GM23338 (cell line): ENCODE measurements at regions not wholly inside any gene's neighbourhood (a gene's known extent, or its start where the extent isn't known, plus 50 kb on each side); places are given as distances from the start of the nearest gene placed in this dataset.

Experiments
- ATAC-seq: fragments of 200-7000 bp; cut with Tn5 transposase; 3 replicates; pipeline ENCODE4 v1.9.1; 2020
- DNase-seq: peaks from one replicate; pipeline ENCODE4 v3.0.0-alpha.2; 2015; ENCODE audit warnings: low spot score
- H2AFZ ChIP-seq: fragments of 200-600 bp; sonication (generic); 2 replicates; pipeline ENCODE4 v1.8.0; 2016; ENCODE audit warnings: antibody characterized with exemption, mild to moderate bottlenecking, moderate library complexity
- H3F3A ChIP-seq: fragments of 200-600 bp; sonication (generic); replicated peaks from 2 replicates; pipeline ENCODE4 v1.8.0; 2017; ENCODE audit warnings: antibody characterized with exemption, mixed run types, low read depth
- H3K27ac ChIP-seq: fragments of 200-600 bp; sonication (generic); 2 replicates; pipeline ENCODE4 v1.6.1; 2016; ENCODE audit warnings: low read depth
- H3K27me3 ChIP-seq: fragments of 200-600 bp; sonication (generic); 2 replicates; pipeline ENCODE4 v1.8.0; 2016; ENCODE audit warnings: mild to moderate bottlenecking, mixed run types, moderate library complexity; ENCODE audit not compliant: insufficient read depth
- H3K36me3 ChIP-seq: fragments of 200-600 bp; sonication (generic); 2 replicates; pipeline ENCODE4 v1.8.0; 2016; ENCODE audit warnings: mild to moderate bottlenecking; ENCODE audit not compliant: insufficient read depth
- H3K4me1 ChIP-seq: fragments of 200-600 bp; sonication (generic); 2 replicates; pipeline ENCODE4 v1.8.0; 2016; ENCODE audit warnings: mild to moderate bottlenecking, moderate library complexity; ENCODE audit not compliant: insufficient read depth
- H3K4me2 ChIP-seq: fragments of 200-600 bp; sonication (generic); 2 replicates; pipeline ENCODE4 v1.7.1; 2017; ENCODE audit warnings: mixed run types
- H3K4me3 ChIP-seq: fragments of 200-600 bp; sonication (generic); 2 replicates; pipeline ENCODE4 v1.6.1; 2016; ENCODE audit warnings: mixed run types
- H3K79me2 ChIP-seq: fragments of 200-600 bp; sonication (generic); replicated peaks from 2 replicates; pipeline ENCODE4 v1.8.0; 2017; ENCODE audit warnings: mild to moderate bottlenecking; ENCODE audit not compliant: insufficient read depth
- H3K9me2 ChIP-seq: fragments of 200-600 bp; sonication (generic); 2 replicates; pipeline ENCODE4 v1.8.0; 2017; ENCODE audit not compliant: insufficient read depth
- H4K20me1 ChIP-seq: fragments of 200-600 bp; sonication (generic); replicated peaks from 2 replicates; pipeline ENCODE4 v1.8.0; 2017; ENCODE audit warnings: mild to moderate bottlenecking; ENCODE audit not compliant: insufficient read depth
- H3K27ac Mint-ChIP-seq: 2 replicates; pipeline ENCODE4 v1.8.0; 2020; ENCODE audit warnings: inconsistent platforms, mild to moderate bottlenecking, moderate library complexity, mixed read lengths
- H3K27me3 Mint-ChIP-seq: 3 replicates; pipeline ENCODE4 v1.8.0; 2022; ENCODE audit warnings: low read depth, mild to moderate bottlenecking, moderate library complexity, mixed read lengths, inconsistent platforms; ENCODE audit not compliant: insufficient read depth, poor library complexity
- H3K36me3 Mint-ChIP-seq: 3 replicates; pipeline ENCODE4 v1.8.0; 2021; ENCODE audit warnings: low read depth, mild to moderate bottlenecking, inconsistent platforms, moderate library complexity, mixed read lengths
- H3K4me1 Mint-ChIP-seq: 3 replicates; pipeline ENCODE4 v1.8.0; 2020; ENCODE audit warnings: mild to moderate bottlenecking, inconsistent platforms, mixed read lengths
- H3K4me3 Mint-ChIP-seq: 3 replicates; pipeline ENCODE4 v1.8.0; 2021; ENCODE audit warnings: moderate library complexity, mild to moderate bottlenecking, inconsistent platforms, mixed read lengths
- H3K9me3 Mint-ChIP-seq: 3 replicates; pipeline ENCODE4 v1.8.0; 2020; ENCODE audit warnings: moderate library complexity, mild to moderate bottlenecking, inconsistent platforms, mixed read lengths
- CTCF ChIP-seq, 2 experiments: fragments of 200-600 bp in 1 of 2; sonication (generic) in 1 of 2; conservative IDR thresholded peaks; 2 replicates each; pipeline versions ENCODE4 v1.5.1 to v1.6.1; 2016 to 2017; ENCODE audit warnings: antibody characterized with exemption in 2 of 2, low read depth in 2 of 2, mild to moderate bottlenecking in 2 of 2, moderate library complexity in 1 of 2
- EZH2 ChIP-seq: fragments of 200-600 bp; sonication (generic); IDR thresholded peaks from one replicate; pipeline ENCODE4 v1.8.0; 2017; ENCODE audit warnings: antibody characterized with exemption, mild to moderate bottlenecking, low read depth; ENCODE audit not compliant: unreplicated experiment
- POLR2AphosphoS5 ChIP-seq: IDR thresholded peaks from 2 replicates; pipeline ENCODE4 v1.6.1; 2016; ENCODE audit warnings: antibody characterized with exemption, low read depth
- STAT1 ChIP-seq: IDR thresholded peaks from one replicate; pipeline ENCODE4 v1.6.1; 2016; ENCODE audit warnings: antibody characterized with exemption; ENCODE audit not compliant: unreplicated experiment
- TF ChIP-seq, protein P1 (sequence below): fragments of 250-450 bp; sonication (Bioruptor Pico); IDR thresholded peaks from 2 replicates; pipeline ENCODE4 v1.5.0; 2020; ENCODE audit warnings: mild to moderate bottlenecking, moderate library complexity

- TF ChIP-seq, protein P1, sequence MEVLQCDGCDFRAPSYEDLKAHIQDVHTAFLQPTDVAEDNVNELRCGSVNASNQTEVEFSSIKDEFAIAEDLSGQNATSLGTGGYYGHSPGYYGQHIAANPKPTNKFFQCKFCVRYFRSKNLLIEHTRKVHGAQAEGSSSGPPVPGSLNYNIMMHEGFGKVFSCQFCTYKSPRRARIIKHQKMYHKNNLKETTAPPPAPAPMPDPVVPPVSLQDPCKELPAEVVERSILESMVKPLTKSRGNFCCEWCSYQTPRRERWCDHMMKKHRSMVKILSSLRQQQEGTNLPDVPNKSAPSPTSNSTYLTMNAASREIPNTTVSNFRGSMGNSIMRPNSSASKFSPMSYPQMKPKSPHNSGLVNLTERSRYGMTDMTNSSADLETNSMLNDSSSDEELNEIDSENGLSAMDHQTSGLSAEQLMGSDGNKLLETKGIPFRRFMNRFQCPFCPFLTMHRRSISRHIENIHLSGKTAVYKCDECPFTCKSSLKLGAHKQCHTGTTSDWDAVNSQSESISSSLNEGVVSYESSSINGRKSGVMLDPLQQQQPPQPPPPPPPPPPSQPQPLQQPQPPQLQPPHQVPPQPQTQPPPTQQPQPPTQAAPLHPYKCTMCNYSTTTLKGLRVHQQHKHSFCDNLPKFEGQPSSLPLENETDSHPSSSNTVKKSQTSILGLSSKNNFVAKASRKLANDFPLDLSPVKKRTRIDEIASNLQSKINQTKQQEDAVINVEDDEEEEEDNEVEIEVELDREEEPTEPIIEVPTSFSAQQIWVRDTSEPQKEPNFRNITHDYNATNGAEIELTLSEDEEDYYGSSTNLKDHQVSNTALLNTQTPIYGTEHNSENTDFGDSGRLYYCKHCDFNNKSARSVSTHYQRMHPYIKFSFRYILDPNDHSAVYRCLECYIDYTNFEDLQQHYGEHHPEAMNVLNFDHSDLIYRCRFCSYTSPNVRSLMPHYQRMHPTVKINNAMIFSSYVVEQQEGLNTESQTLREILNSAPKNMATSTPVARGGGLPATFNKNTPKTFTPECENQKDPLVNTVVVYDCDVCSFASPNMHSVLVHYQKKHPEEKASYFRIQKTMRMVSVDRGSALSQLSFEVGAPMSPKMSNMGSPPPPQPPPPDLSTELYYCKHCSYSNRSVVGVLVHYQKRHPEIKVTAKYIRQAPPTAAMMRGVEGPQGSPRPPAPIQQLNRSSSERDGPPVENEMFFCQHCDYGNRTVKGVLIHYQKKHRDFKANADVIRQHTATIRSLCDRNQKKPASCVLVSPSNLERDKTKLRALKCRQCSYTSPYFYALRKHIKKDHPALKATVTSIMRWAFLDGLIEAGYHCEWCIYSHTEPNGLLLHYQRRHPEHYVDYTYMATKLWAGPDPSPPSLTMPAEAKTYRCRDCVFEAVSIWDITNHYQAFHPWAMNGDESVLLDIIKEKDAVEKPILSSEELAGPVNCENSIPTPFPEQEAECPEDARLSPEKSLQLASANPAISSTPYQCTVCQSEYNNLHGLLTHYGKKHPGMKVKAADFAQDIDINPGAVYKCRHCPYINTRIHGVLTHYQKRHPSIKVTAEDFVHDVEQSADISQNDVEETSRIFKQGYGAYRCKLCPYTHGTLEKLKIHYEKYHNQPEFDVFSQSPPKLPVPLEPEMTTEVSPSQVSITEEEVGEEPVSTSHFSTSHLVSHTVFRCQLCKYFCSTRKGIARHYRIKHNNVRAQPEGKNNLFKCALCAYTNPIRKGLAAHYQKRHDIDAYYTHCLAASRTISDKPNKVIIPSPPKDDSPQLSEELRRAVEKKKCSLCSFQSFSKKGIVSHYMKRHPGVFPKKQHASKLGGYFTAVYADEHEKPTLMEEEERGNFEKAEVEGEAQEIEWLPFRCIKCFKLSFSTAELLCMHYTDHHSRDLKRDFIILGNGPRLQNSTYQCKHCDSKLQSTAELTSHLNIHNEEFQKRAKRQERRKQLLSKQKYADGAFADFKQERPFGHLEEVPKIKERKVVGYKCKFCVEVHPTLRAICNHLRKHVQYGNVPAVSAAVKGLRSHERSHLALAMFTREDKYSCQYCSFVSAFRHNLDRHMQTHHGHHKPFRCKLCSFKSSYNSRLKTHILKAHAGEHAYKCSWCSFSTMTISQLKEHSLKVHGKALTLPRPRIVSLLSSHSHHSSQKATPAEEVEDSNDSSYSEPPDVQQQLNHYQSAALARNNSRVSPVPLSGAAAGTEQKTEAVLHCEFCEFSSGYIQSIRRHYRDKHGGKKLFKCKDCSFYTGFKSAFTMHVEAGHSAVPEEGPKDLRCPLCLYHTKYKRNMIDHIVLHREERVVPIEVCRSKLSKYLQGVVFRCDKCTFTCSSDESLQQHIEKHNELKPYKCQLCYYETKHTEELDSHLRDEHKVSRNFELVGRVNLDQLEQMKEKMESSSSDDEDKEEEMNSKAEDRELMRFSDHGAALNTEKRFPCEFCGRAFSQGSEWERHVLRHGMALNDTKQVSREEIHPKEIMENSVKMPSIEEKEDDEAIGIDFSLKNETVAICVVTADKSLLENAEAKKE (CRISPR knock-in tag): no peak
Measured at GRCh38 chr16:86960266-86960665, 356.9 kb downstream of the C16orf95 start (continued).

DNA sequence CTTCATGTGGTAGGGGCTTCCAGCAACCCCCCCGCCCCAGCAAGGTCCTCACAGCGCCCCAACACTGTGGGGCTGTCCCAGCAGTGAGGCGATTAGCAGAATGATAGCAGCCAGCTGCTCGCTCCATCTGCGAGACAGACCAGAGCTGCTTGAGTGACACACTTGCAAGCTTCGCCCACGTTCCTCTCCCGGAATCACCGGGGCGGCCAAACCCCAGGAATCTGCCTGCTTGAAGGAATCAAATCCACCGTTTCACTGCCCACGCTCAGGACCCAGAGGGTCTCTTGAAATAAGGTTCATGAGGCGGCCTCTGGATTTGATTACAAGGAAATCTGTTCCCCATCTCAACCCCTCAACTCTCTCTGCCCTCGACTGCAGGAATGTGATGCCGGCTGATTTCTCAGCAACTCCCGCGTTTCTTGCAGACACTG lies 356.0 kb downstream of the C16orf95 start:
- no peaks in the 10 kb centered on the region for H3K27me3 ChIP-seq
- H3K36me3 Mint-ChIP-seq: no peaks in the 10 kb centered on the region
- H3K9me3 Mint-ChIP-seq: no peaks in the 10 kb centered on the region
- no peak overlapping the region for H3K4me3 Mint-ChIP-seq
- H3K9me2 ChIP-seq: no peaks in the 10 kb centered on the region
- no peaks in the 10 kb centered on the region for H3F3A ChIP-seq
- no peaks in the 10 kb centered on the region for H4K20me1 ChIP-seq
- DNase-seq (no peak), ATAC-seq (no peak)
- H3K36me3 ChIP-seq: no peaks in the 10 kb centered on the region; the same call in 1 of the 2 replicates
- no peak overlapping the region for H2AFZ ChIP-seq
- H3K4me1 ChIP-seq: no peaks in the 10 kb centered on the region
- TF ChIP-seq, protein P1 (CRISPR knock-in tag): no peak
- no peak for TF ChIP-seq STAT1
- no peak for TF ChIP-seq POLR2AphosphoS5
- no peak for TF ChIP-seq EZH2
- no peak for TF ChIP-seq CTCF (conservative IDR thresholded peaks at IDR 0.05; ENCODE audit: low read depth in 2 of 2)
- H3K4me3 ChIP-seq: no peak overlapping the region
- no peaks in the 10 kb centered on the region for H3K79me2 ChIP-seq
- H3K27ac Mint-ChIP-seq: no peak overlapping the region
- 0 out of 3 replicates have a peak, but pooled peaks cover 3% of the 10 kb centered on the region for H3K4me1 Mint-ChIP-seq
- H3K4me2 ChIP-seq: no peak overlapping the region
- H3K27ac ChIP-seq: no peak overlapping the region
- H3K27me3 Mint-ChIP-seq: peaks cover 6% of the 10 kb centered on the region
